ENCODE measurements at regions not wholly inside any gene's neighbourhood (a gene's known extent, or its start where the extent isn't known, plus 50 kb on each side); places are given as distances from the start of the nearest gene placed in this dataset.

DNA sequence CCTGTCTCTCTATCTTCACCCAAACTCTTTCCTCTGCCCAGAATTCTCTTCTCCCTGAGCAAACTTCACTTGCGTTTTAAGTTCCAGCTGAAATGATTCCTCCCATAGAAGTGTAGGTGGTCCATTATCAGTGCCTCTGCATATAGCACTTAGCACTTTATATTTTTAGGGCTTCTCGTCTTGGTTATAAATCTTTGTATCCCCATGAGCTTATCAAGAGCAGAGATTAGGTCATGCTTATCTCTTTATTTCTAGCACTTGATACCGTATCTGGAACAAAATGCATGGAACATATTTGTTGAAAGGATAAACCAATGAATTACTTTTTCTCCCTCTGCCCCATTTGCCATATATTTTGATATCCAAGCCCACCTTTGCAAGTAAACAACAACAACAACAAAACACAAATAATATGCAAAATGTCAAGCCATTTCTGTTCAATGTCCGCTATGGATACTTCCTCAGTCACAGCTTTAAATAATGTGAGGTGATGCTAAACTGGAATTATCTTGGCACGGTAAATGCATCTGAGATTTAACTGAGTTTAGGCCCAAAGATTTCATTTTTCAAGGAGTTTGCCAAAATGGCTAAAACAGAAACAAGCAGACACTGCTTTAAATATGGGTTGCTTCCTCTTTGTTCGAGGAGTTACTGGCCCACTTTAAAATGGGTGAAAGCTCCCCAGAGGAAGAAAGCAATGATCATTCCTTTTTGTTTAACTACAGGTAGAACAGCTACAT lies 106.2 kb upstream of the STMND1 start:
- H4K20me1 ChIP-seq (replicated peaks; ENCODE audit: insufficient read depth), result no peaks in the 10 kb centered on the region
- peaks cover under 1% of the 10 kb centered on the region; the same call in 1 of the 3 replicates for H3K9me3 Mint-ChIP-seq
- H3K4me3 ChIP-seq, result no peak overlapping the region
- no peaks in the 10 kb centered on the region for H3K36me3 Mint-ChIP-seq (ENCODE audit: low read depth)
- no peaks in the 10 kb centered on the region for H3K9me2 ChIP-seq (ENCODE audit: insufficient read depth)
- no peaks in the 10 kb centered on the region for H3F3A ChIP-seq (replicated peaks; ENCODE audit: low read depth)
- no peak for TF ChIP-seq EZH2phosphoT487 (IDR thresholded peaks at IDR 0.05; ENCODE audit: unreplicated experiment)
- no peak for TF ChIP-seq ZNF114 (CRISPR knock-in tag; IDR thresholded peaks at IDR 0.05)
- no peak for TF ChIP-seq POLR2AphosphoS5 (IDR thresholded peaks at IDR 0.05; ENCODE audit: low read depth)
- TF ChIP-seq CREB1 (CRISPR knock-in tag; IDR thresholded peaks at IDR 0.05; ENCODE audit: low read depth), result no peak
- H3K27ac Mint-ChIP-seq, result no peak overlapping the region
- no peak overlapping the region for H3K4me2 ChIP-seq
- H3K4me1 ChIP-seq (ENCODE audit: insufficient read depth), result no peaks in the 10 kb centered on the region
- no peaks in the 10 kb centered on the region for H3K79me2 ChIP-seq (replicated peaks; ENCODE audit: insufficient read depth)
- no peak overlapping the region for H2AFZ ChIP-seq
- no peak for DNase-seq (ENCODE audit: low spot score)
- H3K27me3 Mint-ChIP-seq (ENCODE audit: insufficient read depth, low read depth, poor library complexity), result peaks cover 2% of the 10 kb centered on the region
- no peaks in the 10 kb centered on the region for H3K4me1 Mint-ChIP-seq
- H3K27me3 ChIP-seq (ENCODE audit: insufficient read depth), result no peaks in the 10 kb centered on the region
- ATAC-seq, result no peak
- H3K36me3 ChIP-seq (ENCODE audit: insufficient read depth), result no peaks in the 10 kb centered on the region
- H3K27ac ChIP-seq (ENCODE audit: low read depth), result no peak overlapping the region
- H3K4me3 Mint-ChIP-seq, result no peak overlapping the region

DNA sequence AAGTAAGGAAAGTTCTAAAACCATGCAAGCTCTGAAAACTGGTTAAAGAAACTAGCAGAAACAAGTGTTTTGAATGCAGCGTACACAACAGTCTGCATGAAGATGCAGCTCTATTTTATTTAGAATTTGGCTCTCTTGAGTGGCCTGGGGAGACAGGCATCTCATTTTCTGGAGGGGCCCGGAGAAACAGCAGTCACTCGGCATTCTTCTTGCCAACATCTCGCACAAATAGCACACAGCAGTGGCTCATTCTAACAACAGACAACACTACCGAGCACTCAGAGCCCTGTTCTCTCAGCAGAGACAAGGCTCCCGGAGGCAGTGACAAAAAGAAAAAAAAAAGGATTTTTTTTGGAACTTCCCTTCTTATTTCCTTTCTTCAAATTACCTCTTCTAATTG lies 108.5 kb upstream of the STMND1 start:
- Histone ChIP-seq H3K27me3 (ENCODE audit: insufficient read depth) (no peaks in the 10 kb centered on the region), H3K4me1 (ENCODE audit: insufficient read depth) (no peaks in the 10 kb centered on the region), H3K36me3 (ENCODE audit: insufficient read depth) (no peaks in the 10 kb centered on the region), H3K9me2 (ENCODE audit: insufficient read depth) (no peaks in the 10 kb centered on the region), H3F3A (replicated peaks; ENCODE audit: low read depth) (no peaks in the 10 kb centered on the region), H3K4me2 (no peak overlapping the region), H4K20me1 (replicated peaks; ENCODE audit: insufficient read depth) (no peaks in the 10 kb centered on the region), H3K79me2 (replicated peaks; ENCODE audit: insufficient read depth) (no peaks in the 10 kb centered on the region), H2AFZ (peak overlapping the region; percentile 38; the same call in 1 of the 2 replicates), H3K4me3 (no peak overlapping the region), H3K27ac (ENCODE audit: low read depth) (no peak overlapping the region)
- Mint-ChIP-seq H3K27me3 (ENCODE audit: insufficient read depth, low read depth, poor library complexity) (peaks cover 2% of the 10 kb centered on the region), H3K27ac (no peak overlapping the region), H3K9me3 (peaks cover 16% of the 10 kb centered on the region), H3K4me1 (no peaks in the 10 kb centered on the region), H3K4me3 (no peak overlapping the region), H3K36me3 (ENCODE audit: low read depth) (peaks cover 4% of the 10 kb centered on the region)
- DNase-seq (ENCODE audit: low spot score), result no peak
- no peak for ATAC-seq
- TF ChIP-seq POLR2AphosphoS5 (IDR thresholded peaks at IDR 0.05; ENCODE audit: low read depth) (no peak), ZNF331 (CRISPR knock-in tag; IDR thresholded peaks at IDR 0.05; ENCODE audit: low read depth) (no peak), NANOG (IDR thresholded peaks at IDR 0.05; ENCODE audit: borderline replicate concordance) (no peak), ZNF114 (CRISPR knock-in tag; IDR thresholded peaks at IDR 0.05) (no peak), STAT1 (IDR thresholded peaks at IDR 0.05; ENCODE audit: unreplicated experiment) (no peak), EZH2 (IDR thresholded peaks at IDR 0.05; ENCODE audit: low read depth, unreplicated experiment) (no peak), JUNB (IDR thresholded peaks at IDR 0.05; ENCODE audit: unreplicated experiment) (no peak)
- TF ChIP-seq, protein P1, sequence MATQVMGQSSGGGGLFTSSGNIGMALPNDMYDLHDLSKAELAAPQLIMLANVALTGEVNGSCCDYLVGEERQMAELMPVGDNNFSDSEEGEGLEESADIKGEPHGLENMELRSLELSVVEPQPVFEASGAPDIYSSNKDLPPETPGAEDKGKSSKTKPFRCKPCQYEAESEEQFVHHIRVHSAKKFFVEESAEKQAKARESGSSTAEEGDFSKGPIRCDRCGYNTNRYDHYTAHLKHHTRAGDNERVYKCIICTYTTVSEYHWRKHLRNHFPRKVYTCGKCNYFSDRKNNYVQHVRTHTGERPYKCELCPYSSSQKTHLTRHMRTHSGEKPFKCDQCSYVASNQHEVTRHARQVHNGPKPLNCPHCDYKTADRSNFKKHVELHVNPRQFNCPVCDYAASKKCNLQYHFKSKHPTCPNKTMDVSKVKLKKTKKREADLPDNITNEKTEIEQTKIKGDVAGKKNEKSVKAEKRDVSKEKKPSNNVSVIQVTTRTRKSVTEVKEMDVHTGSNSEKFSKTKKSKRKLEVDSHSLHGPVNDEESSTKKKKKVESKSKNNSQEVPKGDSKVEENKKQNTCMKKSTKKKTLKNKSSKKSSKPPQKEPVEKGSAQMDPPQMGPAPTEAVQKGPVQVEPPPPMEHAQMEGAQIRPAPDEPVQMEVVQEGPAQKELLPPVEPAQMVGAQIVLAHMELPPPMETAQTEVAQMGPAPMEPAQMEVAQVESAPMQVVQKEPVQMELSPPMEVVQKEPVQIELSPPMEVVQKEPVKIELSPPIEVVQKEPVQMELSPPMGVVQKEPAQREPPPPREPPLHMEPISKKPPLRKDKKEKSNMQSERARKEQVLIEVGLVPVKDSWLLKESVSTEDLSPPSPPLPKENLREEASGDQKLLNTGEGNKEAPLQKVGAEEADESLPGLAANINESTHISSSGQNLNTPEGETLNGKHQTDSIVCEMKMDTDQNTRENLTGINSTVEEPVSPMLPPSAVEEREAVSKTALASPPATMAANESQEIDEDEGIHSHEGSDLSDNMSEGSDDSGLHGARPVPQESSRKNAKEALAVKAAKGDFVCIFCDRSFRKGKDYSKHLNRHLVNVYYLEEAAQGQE (IDR thresholded peaks at IDR 0.05; ENCODE audit: unreplicated experiment), result no peak
- TF ChIP-seq, protein P2, sequence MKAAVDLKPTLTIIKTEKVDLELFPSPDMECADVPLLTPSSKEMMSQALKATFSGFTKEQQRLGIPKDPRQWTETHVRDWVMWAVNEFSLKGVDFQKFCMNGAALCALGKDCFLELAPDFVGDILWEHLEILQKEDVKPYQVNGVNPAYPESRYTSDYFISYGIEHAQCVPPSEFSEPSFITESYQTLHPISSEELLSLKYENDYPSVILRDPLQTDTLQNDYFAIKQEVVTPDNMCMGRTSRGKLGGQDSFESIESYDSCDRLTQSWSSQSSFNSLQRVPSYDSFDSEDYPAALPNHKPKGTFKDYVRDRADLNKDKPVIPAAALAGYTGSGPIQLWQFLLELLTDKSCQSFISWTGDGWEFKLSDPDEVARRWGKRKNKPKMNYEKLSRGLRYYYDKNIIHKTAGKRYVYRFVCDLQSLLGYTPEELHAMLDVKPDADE (IDR thresholded peaks at IDR 0.05), result no peak
- TF ChIP-seq, protein P3, sequence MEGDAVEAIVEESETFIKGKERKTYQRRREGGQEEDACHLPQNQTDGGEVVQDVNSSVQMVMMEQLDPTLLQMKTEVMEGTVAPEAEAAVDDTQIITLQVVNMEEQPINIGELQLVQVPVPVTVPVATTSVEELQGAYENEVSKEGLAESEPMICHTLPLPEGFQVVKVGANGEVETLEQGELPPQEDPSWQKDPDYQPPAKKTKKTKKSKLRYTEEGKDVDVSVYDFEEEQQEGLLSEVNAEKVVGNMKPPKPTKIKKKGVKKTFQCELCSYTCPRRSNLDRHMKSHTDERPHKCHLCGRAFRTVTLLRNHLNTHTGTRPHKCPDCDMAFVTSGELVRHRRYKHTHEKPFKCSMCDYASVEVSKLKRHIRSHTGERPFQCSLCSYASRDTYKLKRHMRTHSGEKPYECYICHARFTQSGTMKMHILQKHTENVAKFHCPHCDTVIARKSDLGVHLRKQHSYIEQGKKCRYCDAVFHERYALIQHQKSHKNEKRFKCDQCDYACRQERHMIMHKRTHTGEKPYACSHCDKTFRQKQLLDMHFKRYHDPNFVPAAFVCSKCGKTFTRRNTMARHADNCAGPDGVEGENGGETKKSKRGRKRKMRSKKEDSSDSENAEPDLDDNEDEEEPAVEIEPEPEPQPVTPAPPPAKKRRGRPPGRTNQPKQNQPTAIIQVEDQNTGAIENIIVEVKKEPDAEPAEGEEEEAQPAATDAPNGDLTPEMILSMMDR (conservative IDR thresholded peaks at IDR 0.05; ENCODE audit: low read depth in 2 of 2), result no peak

Measured in GM23338 (cell line).